ENCODE measurements at regions not wholly inside any gene's neighbourhood (a gene's known extent, or its start where the extent isn't known, plus 50 kb on each side); places are given as distances from the start of the nearest gene placed in this dataset.

- no peak for FAIRE-seq
- intact Hi-C loops (cut with DNase I): no loop called here
- H3K4me3 ChIP-seq: no peak overlapping the region
- H3K4me1 ChIP-seq: no peaks in the 10 kb centered on the region
- no peaks in the 10 kb centered on the region for H3K27me3 ChIP-seq
- ATAC-seq: no peak
- H3K9me3 ChIP-seq: no peaks in the 10 kb centered on the region
- no peaks in the 10 kb centered on the region for H3K36me3 ChIP-seq
- DNase-seq: no peak
- H3K27ac ChIP-seq: no peak overlapping the region
- no peak for TF ChIP-seq CTCF (IDR thresholded peaks at IDR 0.05)
These were observed 243.8 kb upstream of the IRAK1BP1 start for GRCh38 chr6:78623554-78623953.

- Histone ChIP-seq H3K4me3 (peak overlapping the region; percentile 4 to 21 (median 14)), H3K36me3 (no peaks in the 10 kb centered on the region), H3K27ac (no peak overlapping the region), H3K4me1 (no peaks in the 10 kb centered on the region), H3K9me3 (no peaks in the 10 kb centered on the region), H3K27me3 (no peaks in the 10 kb centered on the region)
- intact Hi-C loops (cut with DNase I): no loop called here
- FAIRE-seq (no peak), ATAC-seq (peak in 3 of 4 donors; percentile 69 to 81 (median 76)), DNase-seq (peak in 4 of 6 donors; percentile 12 to 55 (median 34))
- TF ChIP-seq CTCF (IDR thresholded peaks at IDR 0.05): no peak
- 16 to 23% methylated on average over 27 of the region's 27 CpGs for WGBS, 2 donors
These were observed 238.1 kb upstream of the IRAK1BP1 start for GRCh38 chr6:78629154-78629721.

- 87% methylated on average over 22 of the region's 22 CpGs for WGBS, 2 donors
- FAIRE-seq (no peak), DNase-seq (peak in 1 of 6 donors; percentile 10), ATAC-seq (peak in 1 of 4 donors; percentile 15)
- H3K27me3 ChIP-seq: no peaks in the 10 kb centered on the region
- no peaks in the 10 kb centered on the region for H3K9me3 ChIP-seq
- H3K4me3 ChIP-seq: no peak overlapping the region
- no peaks in the 10 kb centered on the region for H3K36me3 ChIP-seq
- H3K27ac ChIP-seq: no peak overlapping the region
- H3K4me1 ChIP-seq: no peaks in the 10 kb centered on the region
- intact Hi-C loops (cut with DNase I): no loop called here
- no peak for TF ChIP-seq CTCF (IDR thresholded peaks at IDR 0.05)
These were observed 237.5 kb upstream of the IRAK1BP1 start for GRCh38 chr6:78629836-78630235.

- Histone ChIP-seq H3K4me3 (no peak overlapping the region), H3K4me1 (no peaks in the 10 kb centered on the region), H3K9me3 (no peaks in the 10 kb centered on the region), H3K27me3 (no peaks in the 10 kb centered on the region), H3K27ac (no peak overlapping the region), H3K36me3 (no peaks in the 10 kb centered on the region)
- WGBS, 2 donors: 49 to 62% methylated on average over 3 of the region's 3 CpGs
- no peak for TF ChIP-seq CTCF (IDR thresholded peaks at IDR 0.05)
- no peak for FAIRE-seq
- intact Hi-C loops (cut with DNase I): no loop called here
- ATAC-seq: no peak
- no peak for DNase-seq
These were observed 235.4 kb upstream of the IRAK1BP1 start for GRCh38 chr6:78631976-78632375.
